SJSA1 (cell line): ENCODE measurements at regions not wholly inside any gene's neighbourhood (a gene's known extent, or its start where the extent isn't known, plus 50 kb on each side); places are given as distances from the start of the nearest gene placed in this dataset.
"Not testable (repeated sequence)": the region's sequence is repeated elsewhere in the genome, so short reads cannot be mapped to it uniquely, and the experiment has no call there.

Experiments used
- DNase-seq, 2 experiments: peaks; one replicate each; pipeline ENCODE4 v3.0.0-alpha.2; 2015 to 2020; ENCODE audit warnings: low spot score in 2 of 2, low read depth in 1 of 2
- H3K27ac ChIP-seq: fragments of 250-450 bp; sonication (Bioruptor Pico); 2 replicates; pipeline ENCODE4 v1.5.1; 2020; ENCODE audit warnings: mild to moderate bottlenecking, moderate library complexity
- H3K27me3 ChIP-seq: fragments of 250-450 bp; sonication (Bioruptor Pico); replicated peaks from 2 replicates; pipeline ENCODE4 v1.5.1; 2020; ENCODE audit warnings: mild to moderate bottlenecking, moderate library complexity
- H3K36me3 ChIP-seq: fragments of 250-450 bp; sonication (Bioruptor Pico); 2 replicates; pipeline ENCODE4 v1.5.1; 2020; ENCODE audit warnings: mild to moderate bottlenecking
- H3K4me1 ChIP-seq: fragments of 250-450 bp; sonication (Bioruptor Pico); replicated peaks from 2 replicates; pipeline ENCODE4 v1.6.1; 2021; ENCODE audit warnings: mild to moderate bottlenecking
- H3K4me3 ChIP-seq: fragments of 250-450 bp; sonication (Bioruptor Pico); 2 replicates; pipeline ENCODE4 v1.5.1; 2020; ENCODE audit warnings: mild to moderate bottlenecking
- H3K9me3 ChIP-seq: fragments of 250-450 bp; sonication (Bioruptor Pico); replicated peaks from 2 replicates; pipeline ENCODE4 v1.5.1; 2020; ENCODE audit warnings: mild to moderate bottlenecking

DNA sequence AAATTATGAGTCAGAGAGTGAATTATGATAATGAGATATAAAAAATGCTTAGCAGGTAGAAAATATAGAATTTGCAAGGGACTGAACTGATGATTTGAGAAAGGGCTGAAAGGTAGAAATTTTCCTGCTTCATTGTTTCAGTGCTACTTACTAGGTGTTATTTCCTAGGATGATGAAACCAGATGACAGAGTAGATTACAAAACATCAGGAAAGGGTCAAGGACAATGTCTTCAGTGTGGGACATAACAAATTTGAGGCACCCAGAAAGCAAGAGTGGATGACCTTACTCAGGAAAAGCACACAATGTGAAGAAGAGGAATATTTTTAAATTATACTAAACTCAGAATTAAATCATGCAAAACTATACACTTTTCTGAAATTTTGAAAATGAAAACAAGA, 102.1 kb downstream of the SHCBP1 start:
- no peaks in the 10 kb centered on the region for H3K4me1 ChIP-seq
- DNase-seq: no peak
- H3K36me3 ChIP-seq: no peaks in the 10 kb centered on the region
- H3K27ac ChIP-seq: no peak overlapping the region
- H3K27me3 ChIP-seq: no peaks in the 10 kb centered on the region
- H3K4me3 ChIP-seq: no peak overlapping the region
- H3K9me3 ChIP-seq: no peaks in the 10 kb centered on the region

DNA sequence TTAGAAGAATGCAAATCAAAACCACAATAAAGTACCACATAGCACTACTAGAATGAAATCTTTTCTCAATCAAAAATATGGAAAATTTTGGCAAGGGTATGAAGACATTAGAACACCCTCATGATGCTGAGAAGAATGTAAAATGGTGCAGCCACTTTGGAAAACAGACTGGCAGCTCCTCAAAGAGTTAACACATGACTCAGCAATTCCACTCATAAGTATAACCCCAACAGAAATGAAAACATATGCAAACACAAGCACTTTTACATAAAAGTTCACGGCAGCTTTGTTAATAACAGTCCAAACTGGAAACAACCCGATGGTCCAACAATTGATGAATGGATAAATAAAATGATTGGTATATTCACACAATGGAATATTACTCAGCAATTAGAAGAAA, 124.5 kb downstream of the SHCBP1 start:
- Histone ChIP-seq H3K4me1 (no peaks in the 10 kb centered on the region), H3K27me3 (no peaks in the 10 kb centered on the region; the same call in 1 of the 2 replicates), H3K27ac (no peak overlapping the region), H3K36me3 (no peaks in the 10 kb centered on the region), H3K9me3 (no peaks in the 10 kb centered on the region), H3K4me3 (no peak overlapping the region)
- no peak for DNase-seq

DNA sequence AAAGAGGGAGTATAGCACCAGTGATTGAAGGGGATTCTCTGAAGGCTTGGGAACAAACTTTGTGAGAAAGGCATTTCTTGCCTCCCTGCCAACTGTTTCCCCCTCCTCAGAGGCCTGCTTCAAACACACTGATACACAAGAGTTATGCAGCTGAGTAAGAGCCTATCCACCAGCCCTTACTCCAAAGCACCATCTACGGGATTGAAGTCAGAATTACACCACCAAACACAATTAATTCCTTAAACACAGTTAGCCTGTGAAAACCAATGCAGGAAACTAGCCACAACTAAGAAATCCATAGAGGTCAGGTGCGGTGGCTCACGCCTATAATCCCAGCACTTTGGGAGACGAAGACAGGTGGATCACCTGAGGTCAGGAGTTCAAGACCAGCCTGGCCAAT, 138.3 kb downstream of the SHCBP1 start:
- Histone ChIP-seq H3K27ac (no peak overlapping the region), H3K4me1 (no peaks in the 10 kb centered on the region), H3K9me3 (no peaks in the 10 kb centered on the region), H3K4me3 (no peak overlapping the region), H3K27me3 (no peaks in the 10 kb centered on the region), H3K36me3 (no peaks in the 10 kb centered on the region)
- no peak for DNase-seq

DNA sequence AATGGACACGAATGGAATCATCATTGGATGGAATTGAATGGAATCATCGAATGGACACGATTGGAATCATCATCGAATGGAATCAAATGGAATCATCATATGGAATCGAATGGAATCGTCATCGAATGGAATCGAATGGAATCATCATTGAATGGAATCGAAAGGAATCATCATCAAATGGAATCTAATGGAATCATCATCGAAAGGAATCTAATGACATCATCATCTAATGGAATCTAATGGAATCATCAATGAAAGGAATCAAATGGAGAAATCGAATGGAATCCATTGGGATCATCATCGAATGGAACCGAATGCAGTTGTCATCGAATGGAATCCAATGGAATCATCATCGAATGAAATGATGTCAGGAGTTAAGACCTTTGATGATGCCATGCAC, 154.9 kb downstream of the SHCBP1 start:
- no peaks in the 10 kb centered on the region for H3K4me1 ChIP-seq
- no peak overlapping the region for H3K27ac ChIP-seq
- no peaks in the 10 kb centered on the region for H3K9me3 ChIP-seq
- no peaks in the 10 kb centered on the region for H3K27me3 ChIP-seq
- no peak for DNase-seq
- no peak overlapping the region for H3K4me3 ChIP-seq
- H3K36me3 ChIP-seq: no peaks in the 10 kb centered on the region

DNA sequence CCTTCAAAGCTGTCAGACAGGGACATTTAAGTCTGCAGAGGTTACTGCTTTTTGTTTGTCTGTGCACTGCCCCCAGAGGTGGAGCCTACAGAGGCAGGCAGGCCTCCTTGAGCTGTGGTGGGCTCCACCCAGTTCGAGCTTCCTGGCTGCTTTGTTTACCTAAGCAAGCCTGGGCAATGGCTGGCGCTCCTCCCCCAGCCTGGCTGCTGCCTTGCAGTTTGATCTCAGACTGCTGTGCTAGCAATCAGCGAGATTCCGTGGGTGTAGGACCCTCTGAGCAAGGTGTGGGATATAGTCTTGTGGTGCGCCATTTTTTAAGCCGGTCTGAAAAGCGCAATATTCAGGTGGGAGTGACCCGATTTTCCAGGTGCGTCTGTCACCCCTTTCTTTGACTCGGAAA, 166.4 kb downstream of the SHCBP1 start:
- not testable (repeated sequence) for H3K4me1 ChIP-seq, H3K36me3 ChIP-seq, H3K4me3 ChIP-seq, DNase-seq, H3K9me3 ChIP-seq, H3K27ac ChIP-seq, H3K27me3 ChIP-seq

DNA sequence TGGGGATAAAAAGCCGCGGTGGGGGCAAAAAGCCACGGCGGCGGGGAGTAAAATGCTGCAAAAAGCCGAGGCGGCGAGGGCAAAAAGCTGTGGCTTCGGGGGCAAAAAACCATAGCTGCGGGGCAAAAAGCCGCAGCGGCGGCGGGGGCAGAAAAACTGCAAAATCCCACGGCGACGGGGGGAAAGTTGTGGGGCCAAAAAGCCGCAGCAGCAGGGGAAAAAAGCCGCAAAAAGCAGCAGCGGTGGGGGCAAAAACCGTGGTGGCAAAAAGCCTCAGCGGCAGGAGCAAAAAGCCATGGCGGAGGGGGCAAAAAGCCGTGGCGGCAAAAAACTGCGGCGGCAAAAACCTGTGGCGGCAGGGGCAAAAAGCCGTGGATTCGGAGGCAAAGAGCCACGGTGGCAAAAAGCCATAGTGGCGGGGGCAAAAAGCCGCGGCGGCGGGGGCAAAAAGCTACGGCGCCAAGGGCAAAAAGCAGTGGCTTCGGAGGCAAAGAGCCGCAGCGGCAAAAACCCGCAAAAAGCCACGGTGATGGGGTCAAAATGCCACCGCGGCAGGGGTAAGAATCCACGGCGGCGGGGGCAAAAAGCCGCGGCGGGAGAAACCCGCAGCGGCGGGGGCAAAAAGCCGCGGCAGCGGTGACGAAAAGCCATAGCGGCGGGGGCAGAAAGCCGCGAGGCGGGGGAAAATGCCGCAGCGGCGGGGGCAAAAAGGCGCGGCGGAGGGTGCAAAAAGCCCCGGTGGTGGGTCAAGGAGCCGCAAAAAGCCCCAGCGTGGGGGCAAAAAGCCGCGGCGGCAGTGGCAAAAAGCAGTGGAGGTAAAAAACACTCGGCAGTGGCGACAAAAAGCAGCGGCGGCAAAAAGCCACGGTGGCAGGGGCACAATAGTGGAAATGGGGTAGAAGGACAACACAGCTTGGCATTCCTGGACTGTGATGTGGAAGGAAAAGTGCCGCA, 192.8 kb downstream of the SHCBP1 start:
- Histone ChIP-seq H3K27ac (no peak overlapping the region), H3K4me1 (no peaks in the 10 kb centered on the region), H3K9me3 (no peaks in the 10 kb centered on the region), H3K36me3 (no peaks in the 10 kb centered on the region), H3K27me3 (no peaks in the 10 kb centered on the region), H3K4me3 (no peak overlapping the region)
- no peak for DNase-seq

DNA sequence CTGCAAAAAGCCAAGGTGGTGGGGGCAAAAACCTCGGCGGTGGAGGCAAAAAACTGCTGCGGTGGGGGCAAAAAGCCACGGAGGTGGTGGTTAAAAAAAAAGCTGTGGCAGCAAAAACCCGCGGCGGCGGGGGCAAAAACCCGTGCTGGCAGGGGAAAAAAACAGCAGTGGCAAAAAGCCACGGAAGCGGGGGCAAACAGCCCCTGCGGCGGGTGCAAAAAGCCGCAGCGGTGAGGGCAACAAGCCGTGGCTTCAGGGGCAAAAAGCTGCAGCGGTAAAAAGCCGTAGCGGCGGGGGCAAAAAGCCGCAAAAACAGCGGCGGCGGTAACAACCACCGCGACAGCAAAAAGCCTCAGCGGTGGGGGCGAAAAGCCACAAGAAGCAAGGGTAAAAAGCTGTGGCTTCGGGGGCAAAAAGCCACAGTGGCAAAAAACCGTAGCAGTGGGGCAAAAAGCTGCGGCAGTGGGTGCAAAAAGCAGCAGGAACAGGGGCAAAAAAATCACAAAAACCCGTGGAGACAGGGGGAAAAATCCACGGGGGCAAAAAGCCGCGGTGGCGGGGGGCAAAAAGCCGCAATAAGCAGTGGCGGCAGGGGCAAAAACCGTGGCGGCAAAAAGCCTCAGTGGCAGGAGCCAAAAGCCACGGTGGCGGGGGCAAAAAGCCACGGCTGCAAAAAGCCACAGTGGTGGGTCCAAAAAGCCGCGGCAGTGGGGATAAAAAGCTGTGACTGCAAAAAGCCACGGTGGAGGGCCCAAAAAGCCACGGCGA, 193.7 kb downstream of the SHCBP1 start:
- Histone ChIP-seq H3K36me3 (no peaks in the 10 kb centered on the region), H3K27me3 (no peaks in the 10 kb centered on the region), H3K4me1 (no peaks in the 10 kb centered on the region), H3K9me3 (no peaks in the 10 kb centered on the region), H3K4me3 (no peak overlapping the region), H3K27ac (no peak overlapping the region)
- DNase-seq: no peak

DNA sequence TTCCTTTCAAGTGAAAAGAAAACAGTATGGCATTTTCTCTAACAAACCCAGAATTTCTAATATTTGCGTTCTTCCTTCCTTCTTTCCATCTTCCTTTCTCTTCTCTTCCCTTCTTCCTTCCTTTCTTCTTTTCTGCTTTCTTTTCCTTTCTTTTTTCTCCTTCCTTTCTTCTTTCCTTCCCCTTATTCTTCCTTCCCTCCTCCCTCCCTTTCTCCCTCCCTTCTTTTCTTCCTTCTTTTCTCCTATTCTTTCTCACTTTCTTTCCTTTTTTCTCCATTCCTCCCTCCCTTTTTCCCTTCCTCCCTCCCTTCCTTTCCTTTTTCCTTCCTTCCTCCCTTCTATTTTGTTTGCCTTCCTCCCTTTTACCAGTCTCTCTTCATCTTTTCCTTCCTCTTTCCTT, 194.8 kb downstream of the SHCBP1 start:
- Histone ChIP-seq H3K27ac (no peak overlapping the region), H3K4me3 (no peak overlapping the region), H3K36me3 (no peaks in the 10 kb centered on the region), H3K9me3 (no peaks in the 10 kb centered on the region), H3K27me3 (no peaks in the 10 kb centered on the region), H3K4me1 (no peaks in the 10 kb centered on the region)
- no peak for DNase-seq

DNA sequence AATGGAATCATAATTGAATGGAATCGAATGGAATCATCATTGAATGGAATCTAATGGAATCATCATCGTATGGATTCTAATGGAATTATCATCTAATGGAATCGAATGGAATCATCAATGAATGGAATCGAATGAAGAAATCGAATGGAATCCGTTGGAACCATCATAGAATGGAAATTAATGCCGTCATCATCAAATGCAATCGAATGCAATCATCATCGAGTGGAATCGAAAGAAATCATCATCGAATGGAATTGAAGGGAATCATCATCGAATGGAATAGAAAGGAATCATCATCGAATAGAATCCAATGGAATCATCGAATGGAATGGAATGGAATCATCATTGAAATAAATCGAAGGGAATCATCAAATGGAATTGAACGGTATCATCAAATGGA, 217.2 kb downstream of the SHCBP1 start:
- Histone ChIP-seq H3K9me3 (no peaks in the 10 kb centered on the region; the same call in 1 of the 2 replicates), H3K27me3 (no peaks in the 10 kb centered on the region), H3K27ac (no peak overlapping the region)

DNA sequence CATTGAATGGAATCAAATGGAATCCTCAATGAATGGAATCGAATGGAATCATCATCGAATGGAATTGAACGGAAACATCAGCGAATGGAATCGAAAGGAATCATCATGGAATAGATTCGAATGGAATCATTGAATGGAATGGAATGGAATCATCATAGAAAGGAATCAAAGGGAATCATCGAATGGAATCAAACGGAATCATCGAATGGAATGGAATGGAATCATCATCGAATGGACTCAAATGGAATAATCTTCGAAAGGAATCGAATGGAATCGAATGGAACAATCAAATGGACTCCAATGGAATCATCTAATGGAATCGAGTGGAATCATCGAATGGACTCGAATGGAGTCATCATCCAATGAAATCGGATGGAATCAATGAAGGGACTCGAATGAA, 222.6 kb downstream of the SHCBP1 start:
- not testable (repeated sequence) for H3K9me3 ChIP-seq

More for the DNA sequence above, 217.2 kb downstream of the SHCBP1 start:
- no peak overlapping the region for H3K4me3 ChIP-seq
- DNase-seq: no peak
- no peaks in the 10 kb centered on the region for H3K36me3 ChIP-seq
- H3K4me1 ChIP-seq: no peaks in the 10 kb centered on the region

DNA sequence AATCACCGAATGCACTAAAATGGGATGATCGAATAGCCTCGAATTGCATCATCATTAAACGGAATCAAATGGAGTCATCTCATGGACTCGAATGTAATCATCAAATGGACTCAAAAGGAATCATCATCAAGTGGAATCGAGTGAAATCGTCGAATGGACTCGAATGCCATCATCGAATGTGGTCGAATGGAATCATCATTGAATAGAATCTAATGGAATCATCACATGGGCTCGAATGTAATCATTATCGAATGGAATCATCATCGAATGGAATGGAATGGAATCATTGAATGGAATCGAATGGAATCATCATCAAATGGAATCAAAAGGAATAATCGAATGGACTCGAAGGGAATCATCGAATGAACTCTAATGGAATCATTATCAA, 224.3 kb downstream of the SHCBP1 start:
- H3K4me3 ChIP-seq, DNase-seq, H3K9me3 ChIP-seq, H3K4me1 ChIP-seq, H3K36me3 ChIP-seq, H3K27me3 ChIP-seq, H3K27ac ChIP-seq: not testable (repeated sequence)

More for the DNA sequence above, 222.6 kb downstream of the SHCBP1 start:
- H3K36me3 ChIP-seq, H3K27ac ChIP-seq, H3K27me3 ChIP-seq, H3K4me1 ChIP-seq, H3K4me3 ChIP-seq: not testable (repeated sequence)
- peak in 1 of 2 experiments; percentile 60 for DNase-seq

DNA sequence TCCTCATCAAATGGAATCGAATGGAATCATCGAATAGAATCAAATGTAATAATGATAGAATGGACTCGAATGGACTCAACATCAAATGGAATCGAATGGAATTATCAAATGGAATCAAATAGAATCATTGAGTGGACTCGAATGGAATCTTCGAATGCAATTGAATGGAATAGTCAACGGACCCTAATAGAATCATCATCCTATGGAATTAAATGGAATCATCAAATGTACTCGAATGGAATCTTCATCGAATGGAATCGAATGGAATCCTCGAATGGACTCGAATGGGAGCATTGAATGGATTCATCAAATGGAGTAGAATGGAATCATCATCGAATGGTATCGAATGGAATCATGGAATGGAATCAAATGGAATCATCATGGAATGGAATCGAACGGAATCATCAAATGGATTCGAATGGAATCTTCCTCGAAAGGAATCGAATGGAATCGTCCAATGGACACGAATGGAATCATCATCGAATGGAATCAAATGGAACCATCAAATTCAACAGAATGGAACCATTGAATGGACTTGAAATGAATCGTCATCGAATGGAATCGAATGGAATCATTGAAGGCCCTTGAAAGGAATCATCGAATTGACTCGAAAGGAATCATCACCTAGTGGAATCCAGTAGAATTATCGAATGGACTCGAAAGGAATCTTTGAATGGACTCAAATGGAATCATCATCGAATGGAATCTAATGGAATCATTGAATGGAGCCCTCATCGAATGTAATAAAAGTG, 224.9 kb downstream of the SHCBP1 start:
- DNase-seq: peak in 1 of 2 experiments; percentile 2
- H3K36me3 ChIP-seq, H3K27me3 ChIP-seq, H3K4me3 ChIP-seq, H3K27ac ChIP-seq, H3K4me1 ChIP-seq, H3K9me3 ChIP-seq: not testable (repeated sequence)

DNA sequence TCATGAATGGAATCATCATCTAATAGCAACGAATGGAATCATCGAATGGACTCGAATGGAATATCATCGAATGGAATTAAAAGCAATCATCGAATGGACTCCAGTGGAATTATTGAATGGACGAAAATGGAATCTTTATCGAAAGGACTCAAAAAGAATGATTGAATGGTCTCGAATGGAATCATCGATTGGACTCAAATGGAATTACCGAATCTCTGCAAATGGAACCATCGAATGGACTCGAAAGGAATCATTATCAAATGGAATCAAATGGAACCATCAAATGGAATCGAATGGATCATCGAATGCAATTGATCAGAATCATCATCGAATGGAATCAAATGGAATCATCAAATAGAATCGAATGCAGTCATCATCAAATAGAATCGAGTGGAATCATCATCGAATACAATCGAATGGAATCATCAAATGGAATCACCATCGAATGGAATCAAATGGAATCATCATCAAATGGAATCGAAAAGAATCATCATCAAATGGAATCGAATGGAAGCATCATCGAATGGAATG, 225.7 kb downstream of the SHCBP1 start:
- peak in 1 of 2 experiments; percentile 12 for DNase-seq
- H3K27me3 ChIP-seq, H3K4me1 ChIP-seq, H3K36me3 ChIP-seq, H3K9me3 ChIP-seq, H3K4me3 ChIP-seq, H3K27ac ChIP-seq: not testable (repeated sequence)
